Putamen (tissue), 1 donor: ENCODE measurements at regions not wholly inside any gene's neighbourhood (a gene's known extent, or its start where the extent isn't known, plus 50 kb on each side); places are given as distances from the start of the nearest gene placed in this dataset.
"Not testable (repeated sequence)": the region's sequence is repeated elsewhere in the genome, so short reads cannot be mapped to it uniquely, and the experiment has no call there.

ENCODE experiments used
- DNase-seq: peaks from one replicate; pipeline ENCODE4 v3.0.0-alpha.2; 2016; ENCODE audit warnings: low spot score

- DNase-seq, result no peak
Observed at GRCh38 chr21:15434163-15434905, 295.4 kb upstream of the USP25 start.

- no peak for DNase-seq
Observed at GRCh38 chr21:15436031-15436430, 293.8 kb upstream of the USP25 start.

- DNase-seq, result no peak
Observed at GRCh38 chr21:15437883-15438282, 291.9 kb upstream of the USP25 start.

- DNase-seq, result no peak
Observed at GRCh38 chr21:15439726-15440125, 290.1 kb upstream of the USP25 start.

- DNase-seq, result no peak
Observed at GRCh38 chr21:15441060-15441493, 288.7 kb upstream of the USP25 start.

- no peak for DNase-seq
Observed at GRCh38 chr21:15441992-15442391, 287.8 kb upstream of the USP25 start.

GRCh38 chr21:15442743-15443469 lies 286.9 kb upstream of the USP25 start:
- no peak for DNase-seq

- DNase-seq, result no peak
Observed at GRCh38 chr21:15443740-15444117, 286.1 kb upstream of the USP25 start.

- DNase-seq, result no peak
Observed at GRCh38 chr21:15444118-15444960, 285.4 kb upstream of the USP25 start.

- no peak for DNase-seq
Observed at GRCh38 chr21:15445327-15445726, 284.5 kb upstream of the USP25 start.

- DNase-seq, result peak; percentile 19
Observed at GRCh38 chr21:15446223-15446622, 283.6 kb upstream of the USP25 start.

- no peak for DNase-seq
Observed at GRCh38 chr21:15449556-15449955, 280.2 kb upstream of the USP25 start.

GRCh38 chr21:15453261-15453660 lies 276.5 kb upstream of the USP25 start:
- DNase-seq, result no peak

GRCh38 chr21:15453785-15454184 lies 276.0 kb upstream of the USP25 start:
- not testable (repeated sequence) for DNase-seq

- not testable (repeated sequence) for DNase-seq
Observed at GRCh38 chr21:15454931-15455330, 274.9 kb upstream of the USP25 start.

- no peak for DNase-seq
Observed at GRCh38 chr21:15455819-15456462, 273.8 kb upstream of the USP25 start.

GRCh38 chr21:15457965-15458364 lies 271.8 kb upstream of the USP25 start:
- DNase-seq, result no peak

- no peak for DNase-seq
Observed at GRCh38 chr21:15462092-15462491, 267.7 kb upstream of the USP25 start.

GRCh38 chr21:15466329-15466728 lies 263.5 kb upstream of the USP25 start:
- DNase-seq, result no peak

GRCh38 chr21:15468368-15468767 lies 261.4 kb upstream of the USP25 start:
- no peak for DNase-seq

GRCh38 chr21:15472108-15473040 lies 257.4 kb upstream of the USP25 start:
- no peak for DNase-seq
